IPS-NIHi11 (cell line): ENCODE measurements at regions not wholly inside any gene's neighbourhood (a gene's known extent, or its start where the extent isn't known, plus 50 kb on each side); places are given as distances from the start of the nearest gene placed in this dataset.
A peak's percentile ranks its signal among the peaks of the same experiment; 100 is the strongest.
"Not testable (repeated sequence)": the region's sequence is repeated elsewhere in the genome, so short reads cannot be mapped to it uniquely, and the experiment has no call there.

Source experiments
- DNase-seq: peaks from one replicate; pipeline ENCODE4 v3.0.0; 2012; ENCODE audit warnings: mixed read lengths, low spot score

- DNase-seq, result not testable (repeated sequence)
Observed at GRCh38 chr7:76716551-76716950, 89.5 kb upstream of the POMZP3 start.

GRCh38 chr7:76712926-76713325 is 85.8 kb upstream of the POMZP3 start:
- not testable (repeated sequence) for DNase-seq

- DNase-seq, result not testable (repeated sequence)
Observed at GRCh38 chr7:76711648-76712047, 84.6 kb upstream of the POMZP3 start.

- DNase-seq, result peak; percentile 10
Observed at GRCh38 chr7:76709703-76710102, 82.6 kb upstream of the POMZP3 start.

GRCh38 chr7:76708446-76708845 is 81.4 kb upstream of the POMZP3 start:
- DNase-seq, result not testable (repeated sequence)

GRCh38 chr7:76703815-76704214 is 76.7 kb upstream of the POMZP3 start:
- DNase-seq, result not testable (repeated sequence)

GRCh38 chr7:76686277-76686676 is 59.2 kb upstream of the POMZP3 start:
- DNase-seq, result not testable (repeated sequence)

- not testable (repeated sequence) for DNase-seq
Observed at GRCh38 chr7:76684737-76685136, 57.7 kb upstream of the POMZP3 start.

- DNase-seq, result not testable (repeated sequence)
Observed at GRCh38 chr7:76683631-76684030, 56.6 kb upstream of the POMZP3 start.

GRCh38 chr7:76681810-76682209 is 54.7 kb upstream of the POMZP3 start:
- DNase-seq, result not testable (repeated sequence)

GRCh38 chr7:76679174-76679573 is 52.1 kb upstream of the POMZP3 start:
- not testable (repeated sequence) for DNase-seq

GRCh38 chr7:76678500-76678899 is 51.4 kb upstream of the POMZP3 start:
- not testable (repeated sequence) for DNase-seq

- not testable (repeated sequence) for DNase-seq
Observed at GRCh38 chr7:76676890-76677289, 49.8 kb upstream of the POMZP3 start.
